Glutamatergic neuron (in vitro differentiated cells): ENCODE measurements at regions not wholly inside any gene's neighbourhood (a gene's known extent, or its start where the extent isn't known, plus 50 kb on each side); places are given as distances from the start of the nearest gene placed in this dataset.

Experiments used
- DNase-seq: peaks from one replicate; pipeline ENCODE4 v3.0.0; 2022
- H3K27ac Mint-ChIP-seq: one replicate; pipeline ENCODE4 v1.8.0; 2020; ENCODE audit warnings: mild to moderate bottlenecking, mixed read lengths, inconsistent platforms; ENCODE audit not compliant: unreplicated experiment
- H3K27me3 Mint-ChIP-seq: one replicate; pipeline ENCODE4 v1.8.0; 2020; ENCODE audit warnings: mild to moderate bottlenecking, moderate library complexity, mixed read lengths, inconsistent platforms; ENCODE audit not compliant: unreplicated experiment
- H3K36me3 Mint-ChIP-seq: one replicate; pipeline ENCODE4 v1.8.0; 2020; ENCODE audit warnings: mild to moderate bottlenecking, mixed read lengths, inconsistent platforms; ENCODE audit not compliant: unreplicated experiment
- H3K4me1 Mint-ChIP-seq: one replicate; pipeline ENCODE4 v1.8.0; 2020; ENCODE audit warnings: mild to moderate bottlenecking, low read depth, mixed read lengths, inconsistent platforms; ENCODE audit not compliant: unreplicated experiment
- H3K4me3 Mint-ChIP-seq: one replicate; pipeline ENCODE4 v1.8.0; 2020; ENCODE audit warnings: mild to moderate bottlenecking, mixed read lengths, inconsistent platforms; ENCODE audit not compliant: unreplicated experiment
- H3K9me3 Mint-ChIP-seq: one replicate; pipeline ENCODE4 v1.8.0; 2020; ENCODE audit warnings: mild to moderate bottlenecking, moderate library complexity, mixed read lengths, inconsistent platforms; ENCODE audit not compliant: unreplicated experiment
- TF ChIP-seq, protein P1 (sequence below): fragments of 200-600 bp; sonication (generic); IDR thresholded peaks from one replicate; pipeline ENCODE4 v1.5.0; 2021; ENCODE audit not compliant: partially characterized antibody, unreplicated experiment

DNA sequence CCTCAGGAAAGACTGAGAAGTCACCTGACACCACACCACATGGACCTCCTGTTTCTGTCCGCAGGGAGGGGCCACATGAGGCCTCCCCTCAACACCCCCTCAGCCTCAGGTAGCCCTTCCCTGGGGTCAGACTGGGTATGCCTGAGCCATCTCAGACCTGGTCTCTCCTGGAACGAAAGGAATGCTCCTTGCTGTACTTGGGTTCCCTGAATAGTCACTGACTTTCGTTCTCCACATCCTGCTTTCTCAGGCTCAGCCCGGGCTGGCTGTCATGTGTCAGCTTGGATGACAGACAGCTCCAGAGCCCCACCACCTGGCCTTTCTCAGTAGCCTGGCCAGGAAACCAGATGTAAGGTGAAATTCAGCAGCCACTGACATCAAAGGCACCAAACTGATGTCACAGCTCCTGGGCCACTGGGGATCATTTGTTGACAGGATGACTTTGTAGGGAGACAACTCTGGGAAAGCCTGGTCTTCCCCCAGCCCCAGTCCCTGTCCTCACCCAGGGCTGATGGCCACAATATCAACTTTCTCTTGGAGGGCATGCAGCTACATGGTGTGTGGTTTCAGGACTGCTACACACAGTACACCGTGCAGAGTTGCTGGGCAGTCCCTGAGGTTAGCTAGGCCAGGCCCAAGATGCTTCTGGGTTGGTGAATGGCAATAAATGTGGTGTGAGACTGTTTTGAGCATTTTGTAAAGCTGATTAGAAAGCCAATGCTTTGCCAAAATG lies 141.4 kb upstream of the MRPS22 start:
- no peak overlapping the region for H3K27ac Mint-ChIP-seq
- no peaks in the 10 kb centered on the region for H3K36me3 Mint-ChIP-seq
- H3K4me1 Mint-ChIP-seq, result no peaks in the 10 kb centered on the region
- DNase-seq, result peak; percentile 45
- TF ChIP-seq, protein P1, sequence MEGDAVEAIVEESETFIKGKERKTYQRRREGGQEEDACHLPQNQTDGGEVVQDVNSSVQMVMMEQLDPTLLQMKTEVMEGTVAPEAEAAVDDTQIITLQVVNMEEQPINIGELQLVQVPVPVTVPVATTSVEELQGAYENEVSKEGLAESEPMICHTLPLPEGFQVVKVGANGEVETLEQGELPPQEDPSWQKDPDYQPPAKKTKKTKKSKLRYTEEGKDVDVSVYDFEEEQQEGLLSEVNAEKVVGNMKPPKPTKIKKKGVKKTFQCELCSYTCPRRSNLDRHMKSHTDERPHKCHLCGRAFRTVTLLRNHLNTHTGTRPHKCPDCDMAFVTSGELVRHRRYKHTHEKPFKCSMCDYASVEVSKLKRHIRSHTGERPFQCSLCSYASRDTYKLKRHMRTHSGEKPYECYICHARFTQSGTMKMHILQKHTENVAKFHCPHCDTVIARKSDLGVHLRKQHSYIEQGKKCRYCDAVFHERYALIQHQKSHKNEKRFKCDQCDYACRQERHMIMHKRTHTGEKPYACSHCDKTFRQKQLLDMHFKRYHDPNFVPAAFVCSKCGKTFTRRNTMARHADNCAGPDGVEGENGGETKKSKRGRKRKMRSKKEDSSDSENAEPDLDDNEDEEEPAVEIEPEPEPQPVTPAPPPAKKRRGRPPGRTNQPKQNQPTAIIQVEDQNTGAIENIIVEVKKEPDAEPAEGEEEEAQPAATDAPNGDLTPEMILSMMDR, result no peak
- H3K4me3 Mint-ChIP-seq, result no peak overlapping the region
- peaks cover 4% of the 10 kb centered on the region for H3K27me3 Mint-ChIP-seq
- H3K9me3 Mint-ChIP-seq, result no peaks in the 10 kb centered on the region

DNA sequence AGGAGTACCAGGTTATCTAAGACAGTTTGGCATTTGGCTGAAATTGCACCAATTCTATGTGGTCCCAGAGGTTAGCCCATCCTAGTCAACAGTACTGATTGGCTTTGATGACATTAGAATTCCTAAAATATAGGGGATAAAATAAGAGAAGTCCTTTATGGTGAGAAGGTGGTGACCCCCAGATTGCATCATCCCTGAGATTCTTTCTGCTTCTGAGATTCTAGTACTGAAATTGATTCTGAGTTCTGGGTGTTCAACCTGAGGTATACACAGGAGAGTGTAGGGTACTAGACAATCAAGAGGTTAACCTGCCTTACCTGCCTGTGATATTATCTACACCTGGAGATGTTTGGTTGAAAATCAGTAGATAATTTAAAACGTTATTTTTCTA lies 140.9 kb upstream of the MRPS22 start:
- H3K4me3 Mint-ChIP-seq, result no peak overlapping the region
- H3K36me3 Mint-ChIP-seq, result no peaks in the 10 kb centered on the region
- no peak overlapping the region for H3K27ac Mint-ChIP-seq
- no peaks in the 10 kb centered on the region for H3K9me3 Mint-ChIP-seq
- no peaks in the 10 kb centered on the region for H3K4me1 Mint-ChIP-seq
- peaks cover 4% of the 10 kb centered on the region for H3K27me3 Mint-ChIP-seq
- TF ChIP-seq, protein P1, result no peak
- DNase-seq, result no peak

DNA sequence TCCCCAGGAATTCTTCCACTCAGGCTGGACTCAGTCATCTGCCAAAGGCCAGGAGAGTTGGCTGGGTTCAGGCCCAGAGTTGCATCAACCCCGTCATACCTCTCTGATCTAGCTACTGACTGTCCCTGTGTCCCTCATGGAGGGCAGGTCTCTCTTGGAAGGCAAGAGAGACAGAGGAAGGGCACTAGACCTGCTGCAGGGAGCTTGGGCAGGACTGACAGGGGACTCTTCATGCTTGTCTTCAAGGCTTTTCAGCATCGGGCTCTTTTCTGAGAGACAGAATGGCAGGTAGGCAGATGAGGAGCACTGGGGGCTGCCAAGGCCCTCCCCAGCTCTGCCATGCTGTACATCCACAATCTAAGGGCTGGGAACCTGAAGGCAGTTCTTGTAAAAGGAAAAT lies 140.1 kb upstream of the MRPS22 start:
- Mint-ChIP-seq H3K27me3 (peaks cover 4% of the 10 kb centered on the region), H3K4me1 (no peaks in the 10 kb centered on the region), H3K4me3 (no peak overlapping the region), H3K27ac (no peak overlapping the region), H3K9me3 (no peaks in the 10 kb centered on the region), H3K36me3 (no peaks in the 10 kb centered on the region)
- TF ChIP-seq, protein P1, result no peak
- DNase-seq, result no peak

DNA sequence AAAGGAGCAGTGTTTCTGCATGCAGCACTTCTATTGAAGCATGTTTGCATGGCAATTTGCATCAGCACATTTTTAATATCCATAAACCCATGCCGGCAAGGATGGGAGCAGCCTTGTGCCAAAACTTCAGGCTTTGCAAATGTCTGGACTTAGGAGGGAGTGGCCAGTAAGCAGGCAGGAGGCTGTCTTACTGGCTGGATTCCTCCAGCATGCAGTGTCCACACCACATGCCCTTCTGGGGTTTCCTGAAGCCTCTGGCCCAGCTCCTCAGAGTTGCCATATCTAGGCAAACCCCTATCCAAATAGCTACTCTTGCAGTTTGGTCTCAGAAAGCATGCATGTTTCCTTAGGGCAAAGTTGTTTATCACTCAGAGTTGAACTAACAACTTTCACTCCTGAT lies 139.1 kb upstream of the MRPS22 start:
- no peak overlapping the region for H3K4me3 Mint-ChIP-seq
- TF ChIP-seq, protein P1, result no peak
- no peak for DNase-seq
- H3K27me3 Mint-ChIP-seq, result peaks cover 4% of the 10 kb centered on the region
- H3K36me3 Mint-ChIP-seq, result no peaks in the 10 kb centered on the region
- no peaks in the 10 kb centered on the region for H3K9me3 Mint-ChIP-seq
- H3K4me1 Mint-ChIP-seq, result no peaks in the 10 kb centered on the region
- no peak overlapping the region for H3K27ac Mint-ChIP-seq

DNA sequence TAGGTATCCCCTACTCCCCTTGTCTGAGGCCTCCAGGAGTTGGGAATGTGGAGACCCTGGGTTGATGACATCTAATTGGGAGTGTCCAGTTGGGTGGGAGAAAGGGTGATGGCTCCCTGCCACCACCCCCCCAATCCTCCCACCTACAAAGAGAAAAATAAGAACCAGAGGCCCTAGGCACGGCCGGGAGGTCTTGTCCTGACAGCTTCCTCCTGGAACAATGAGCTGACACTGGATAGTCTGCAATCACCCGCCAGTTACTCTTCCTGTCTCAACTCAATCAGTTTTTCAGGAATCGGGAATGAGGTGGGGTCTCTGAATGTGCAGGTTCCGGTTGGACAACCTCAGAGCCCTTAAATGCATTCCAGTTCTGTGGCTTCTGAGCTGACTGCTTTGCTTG lies 129.9 kb upstream of the MRPS22 start:
- Mint-ChIP-seq H3K36me3 (no peaks in the 10 kb centered on the region), H3K4me1 (no peaks in the 10 kb centered on the region), H3K27me3 (no peaks in the 10 kb centered on the region), H3K4me3 (no peak overlapping the region), H3K9me3 (no peaks in the 10 kb centered on the region), H3K27ac (no peak overlapping the region)
- DNase-seq, result no peak
- TF ChIP-seq, protein P1, result no peak
